ENCODE measurements at regions not wholly inside any gene's neighbourhood (a gene's known extent, or its start where the extent isn't known, plus 50 kb on each side); places are given as distances from the start of the nearest gene placed in this dataset.

DNA sequence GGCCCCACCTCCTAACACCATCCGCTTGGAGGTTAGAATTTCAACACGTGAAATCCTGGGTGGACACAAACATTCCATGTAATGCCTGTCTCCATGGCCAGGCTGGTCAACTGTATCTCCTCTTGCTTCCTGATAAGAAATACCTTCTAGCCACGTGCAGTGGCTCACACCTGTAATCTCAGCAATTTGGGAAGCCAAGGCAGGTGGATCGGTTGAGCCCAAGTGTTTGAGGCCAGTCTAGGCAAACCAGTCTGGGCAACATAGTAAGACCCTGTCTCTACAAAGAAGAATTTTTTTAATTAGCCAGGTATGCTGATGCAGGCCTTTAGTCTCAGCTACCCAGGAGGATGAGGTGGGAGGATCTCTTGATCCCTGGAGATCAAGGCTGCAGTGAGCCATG lies 58.3 kb upstream of the GALNT2 start:
- no peak for ATAC-seq
- intact Hi-C loops (cut with DNase I) = no loop called here
- no peak for DNase-seq (ENCODE audit: low spot score)

DNA sequence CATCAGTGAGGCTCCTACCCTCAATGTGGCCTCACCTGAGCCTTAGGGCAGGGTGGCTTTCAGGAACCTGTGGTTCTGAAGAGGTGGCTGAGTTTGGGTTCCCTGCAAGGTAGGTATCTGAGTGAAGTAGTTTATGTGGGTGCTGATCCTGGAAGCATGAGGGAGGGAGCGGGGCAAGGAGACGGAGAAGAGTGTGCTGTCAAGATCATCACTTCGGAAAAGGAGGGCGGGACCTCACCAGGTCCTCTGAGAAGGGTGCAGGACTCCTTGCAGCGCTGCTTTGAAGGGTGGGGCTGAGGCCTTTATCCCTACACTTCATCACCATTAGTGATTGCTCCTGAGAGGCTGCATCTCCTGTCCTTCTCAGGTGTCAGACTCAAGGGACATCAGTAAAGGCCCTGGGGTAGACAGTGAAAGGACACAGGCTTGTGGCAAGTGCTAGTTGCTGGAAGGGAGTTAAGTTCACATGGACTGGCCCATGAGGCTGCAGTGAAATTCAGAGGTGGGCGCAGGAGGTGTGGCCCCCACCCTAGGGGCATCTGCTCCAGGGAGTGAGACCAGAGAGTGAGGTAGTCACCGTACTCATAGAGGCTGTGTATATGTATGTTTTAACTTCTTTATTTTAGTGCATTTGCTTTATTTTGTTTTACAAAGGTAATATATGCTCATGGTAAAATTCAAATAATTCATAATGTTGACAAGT lies 57.3 kb upstream of the GALNT2 start:
- no peak for ATAC-seq
- intact Hi-C loops (cut with DNase I) = no loop called here
- no peak for DNase-seq (ENCODE audit: low spot score)

DNA sequence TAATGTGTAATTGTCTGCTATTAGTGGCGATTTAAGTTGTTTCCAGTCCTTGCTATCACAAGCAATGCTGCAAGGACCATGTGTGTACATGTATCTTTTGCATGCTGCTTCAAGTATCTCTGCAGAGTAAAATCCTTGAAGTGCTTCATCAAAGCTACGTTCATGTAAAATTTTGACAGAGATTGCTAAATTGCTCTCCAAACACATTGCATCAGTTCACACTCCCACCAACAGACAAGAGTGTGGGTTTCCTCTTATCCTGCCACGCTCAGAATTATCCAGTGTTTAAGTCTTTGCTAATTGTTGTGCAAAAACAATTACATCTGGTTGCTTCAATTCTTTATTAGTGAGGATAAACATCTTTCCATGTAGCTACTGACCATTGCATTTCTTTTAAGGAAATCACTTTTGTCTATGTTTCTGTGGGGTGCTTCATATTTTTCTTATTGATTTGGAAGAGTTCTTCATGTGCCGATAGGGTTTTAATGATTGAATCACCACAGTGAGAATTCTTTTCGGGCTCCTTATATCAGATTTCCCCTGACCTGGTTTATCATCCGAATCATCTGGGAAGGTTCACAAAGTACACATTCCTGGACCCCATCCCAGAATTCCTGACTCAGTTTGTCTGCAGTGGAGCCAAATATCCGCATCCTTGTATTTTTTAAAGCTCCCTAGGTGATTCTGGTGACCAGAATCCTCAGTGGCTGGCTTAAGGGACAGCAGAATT lies 56.3 kb upstream of the GALNT2 start:
- ATAC-seq = no peak
- no peak for DNase-seq (ENCODE audit: low spot score)
- intact Hi-C loops (cut with DNase I) = no loop called here

DNA sequence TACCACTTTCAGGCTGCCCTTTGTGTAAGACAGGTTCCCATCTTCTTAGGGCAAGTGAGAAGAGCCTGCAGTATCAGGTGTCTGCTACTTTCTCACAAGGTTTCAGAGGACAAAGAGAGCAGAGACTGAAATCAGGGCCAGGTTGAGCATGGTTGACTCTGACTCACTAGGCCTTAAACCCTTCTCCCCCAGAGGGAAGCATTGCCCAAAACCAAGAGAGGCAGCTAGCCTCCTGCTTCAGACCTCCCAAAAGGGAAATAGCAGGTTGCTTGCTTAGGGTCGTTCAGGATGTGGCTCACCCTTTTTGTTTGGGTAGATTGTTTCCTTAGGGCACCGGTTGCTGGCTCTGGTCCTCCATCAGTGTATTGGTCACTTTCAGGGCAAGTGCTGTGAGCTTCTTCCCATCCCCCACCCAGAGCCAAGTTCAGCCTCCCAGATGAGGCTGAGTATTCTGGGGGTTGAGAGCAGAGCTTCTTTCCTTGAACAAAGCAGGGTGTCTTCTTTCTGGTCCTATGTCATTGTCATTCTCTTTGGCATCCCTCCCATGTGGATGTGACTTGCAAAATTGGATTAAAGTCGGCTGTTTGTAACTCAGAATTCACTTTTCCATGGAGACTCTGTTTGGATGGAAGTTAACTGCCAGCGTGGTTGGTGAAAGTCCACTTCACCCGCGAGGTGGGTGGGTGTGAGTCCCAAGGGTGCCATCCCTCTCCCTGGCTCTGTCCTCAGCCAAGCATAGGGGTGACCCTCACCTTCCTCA lies 55.5 kb upstream of the GALNT2 start:
- ATAC-seq (peak; percentile 34), DNase-seq (ENCODE audit: low spot score) (no peak)
- intact Hi-C loops (cut with DNase I) = no loop called here

DNA sequence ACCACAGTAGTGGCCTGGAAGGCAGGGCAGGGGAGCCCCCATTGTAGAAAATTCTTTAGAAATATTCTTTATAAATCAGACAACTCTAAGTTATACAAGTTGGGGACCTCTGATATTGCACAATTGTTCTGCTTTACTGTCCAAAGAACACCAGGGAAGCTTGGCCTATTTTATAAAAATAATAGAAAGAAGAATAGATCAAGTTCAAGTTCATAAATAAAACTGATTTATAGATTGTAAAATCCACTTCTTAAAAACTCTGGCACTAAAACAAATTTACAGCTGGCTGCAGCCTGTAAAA lies 55.0 kb upstream of the GALNT2 start:
- intact Hi-C loops (cut with DNase I) = no loop called here
- ATAC-seq (peak; percentile 71), DNase-seq (ENCODE audit: low spot score) (no peak)

DNA sequence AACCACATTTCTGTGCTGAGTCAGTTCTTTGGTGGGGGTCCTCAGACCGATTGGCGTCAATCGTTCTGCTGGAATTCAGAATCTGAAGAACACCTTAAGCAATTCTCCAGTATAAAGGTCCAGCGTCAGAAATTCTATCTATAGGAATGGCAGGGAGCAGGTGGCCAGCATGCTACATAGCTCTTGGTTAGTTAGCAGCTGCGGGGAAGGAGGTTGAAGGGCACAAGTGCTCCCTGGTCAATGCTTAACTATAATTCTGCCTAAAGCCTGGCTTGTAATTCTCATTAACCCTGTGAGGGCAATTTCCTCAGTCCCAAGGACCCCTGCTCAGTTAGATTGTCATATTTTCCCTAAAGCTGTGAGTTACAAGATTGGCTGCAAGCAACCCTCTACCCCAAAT lies 54.3 kb upstream of the GALNT2 start:
- no peak for ATAC-seq
- intact Hi-C loops (cut with DNase I) = no loop called here
- no peak for DNase-seq (ENCODE audit: low spot score)

DNA sequence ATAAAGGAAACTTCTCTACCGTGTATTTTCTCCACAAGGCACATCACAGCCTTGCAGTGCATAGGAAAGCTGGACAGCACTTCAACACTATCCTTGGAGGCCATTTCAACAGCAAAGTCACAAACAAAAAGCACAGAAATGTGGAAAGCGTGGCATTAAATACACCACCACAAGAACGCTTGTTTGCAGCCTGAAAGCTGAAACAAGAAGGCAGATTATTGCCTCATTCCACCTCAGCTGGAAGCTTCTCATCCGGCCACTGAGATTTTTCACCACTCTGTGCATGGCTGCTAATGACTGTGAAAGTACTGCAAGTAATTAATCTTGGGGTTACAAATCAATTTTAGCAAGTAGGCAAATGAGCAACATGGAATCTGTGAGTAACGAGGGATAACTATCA lies 50.9 kb upstream of the GALNT2 start:
- intact Hi-C loops (cut with DNase I) = no loop called here
- no peak for ATAC-seq
- no peak for DNase-seq (ENCODE audit: low spot score)
